ENCODE measurements at regions not wholly inside any gene's neighbourhood (a gene's known extent, or its start where the extent isn't known, plus 50 kb on each side); places are given as distances from the start of the nearest gene placed in this dataset.

- H3K4me1 Mint-ChIP-seq = no peaks in the 10 kb centered on the region
- H3K27me3 Mint-ChIP-seq (ENCODE audit: insufficient read depth, low read depth, poor library complexity) = no peaks in the 10 kb centered on the region
- no peak overlapping the region for H3K27ac Mint-ChIP-seq
- Histone ChIP-seq H3K36me3 (ENCODE audit: insufficient read depth) (no peaks in the 10 kb centered on the region), H3K27me3 (ENCODE audit: insufficient read depth) (no peaks in the 10 kb centered on the region), H3K4me2 (no peak overlapping the region), H3K4me3 (no peak overlapping the region), H3K9me2 (ENCODE audit: insufficient read depth) (no peaks in the 10 kb centered on the region), H3K79me2 (replicated peaks; ENCODE audit: insufficient read depth) (no peaks in the 10 kb centered on the region), H3K27ac (ENCODE audit: low read depth) (no peak overlapping the region), H3F3A (replicated peaks; ENCODE audit: low read depth) (no peaks in the 10 kb centered on the region), H4K20me1 (replicated peaks; ENCODE audit: insufficient read depth) (no peaks in the 10 kb centered on the region), H2AFZ (no peak overlapping the region), H3K4me1 (ENCODE audit: insufficient read depth) (no peaks in the 10 kb centered on the region)
- no peak for DNase-seq (ENCODE audit: low spot score)
- TF ChIP-seq ZNF114 (CRISPR knock-in tag; IDR thresholded peaks at IDR 0.05) = no peak
- TF ChIP-seq POLR2AphosphoS5 (IDR thresholded peaks at IDR 0.05; ENCODE audit: low read depth) = no peak
- TF ChIP-seq, protein P1, sequence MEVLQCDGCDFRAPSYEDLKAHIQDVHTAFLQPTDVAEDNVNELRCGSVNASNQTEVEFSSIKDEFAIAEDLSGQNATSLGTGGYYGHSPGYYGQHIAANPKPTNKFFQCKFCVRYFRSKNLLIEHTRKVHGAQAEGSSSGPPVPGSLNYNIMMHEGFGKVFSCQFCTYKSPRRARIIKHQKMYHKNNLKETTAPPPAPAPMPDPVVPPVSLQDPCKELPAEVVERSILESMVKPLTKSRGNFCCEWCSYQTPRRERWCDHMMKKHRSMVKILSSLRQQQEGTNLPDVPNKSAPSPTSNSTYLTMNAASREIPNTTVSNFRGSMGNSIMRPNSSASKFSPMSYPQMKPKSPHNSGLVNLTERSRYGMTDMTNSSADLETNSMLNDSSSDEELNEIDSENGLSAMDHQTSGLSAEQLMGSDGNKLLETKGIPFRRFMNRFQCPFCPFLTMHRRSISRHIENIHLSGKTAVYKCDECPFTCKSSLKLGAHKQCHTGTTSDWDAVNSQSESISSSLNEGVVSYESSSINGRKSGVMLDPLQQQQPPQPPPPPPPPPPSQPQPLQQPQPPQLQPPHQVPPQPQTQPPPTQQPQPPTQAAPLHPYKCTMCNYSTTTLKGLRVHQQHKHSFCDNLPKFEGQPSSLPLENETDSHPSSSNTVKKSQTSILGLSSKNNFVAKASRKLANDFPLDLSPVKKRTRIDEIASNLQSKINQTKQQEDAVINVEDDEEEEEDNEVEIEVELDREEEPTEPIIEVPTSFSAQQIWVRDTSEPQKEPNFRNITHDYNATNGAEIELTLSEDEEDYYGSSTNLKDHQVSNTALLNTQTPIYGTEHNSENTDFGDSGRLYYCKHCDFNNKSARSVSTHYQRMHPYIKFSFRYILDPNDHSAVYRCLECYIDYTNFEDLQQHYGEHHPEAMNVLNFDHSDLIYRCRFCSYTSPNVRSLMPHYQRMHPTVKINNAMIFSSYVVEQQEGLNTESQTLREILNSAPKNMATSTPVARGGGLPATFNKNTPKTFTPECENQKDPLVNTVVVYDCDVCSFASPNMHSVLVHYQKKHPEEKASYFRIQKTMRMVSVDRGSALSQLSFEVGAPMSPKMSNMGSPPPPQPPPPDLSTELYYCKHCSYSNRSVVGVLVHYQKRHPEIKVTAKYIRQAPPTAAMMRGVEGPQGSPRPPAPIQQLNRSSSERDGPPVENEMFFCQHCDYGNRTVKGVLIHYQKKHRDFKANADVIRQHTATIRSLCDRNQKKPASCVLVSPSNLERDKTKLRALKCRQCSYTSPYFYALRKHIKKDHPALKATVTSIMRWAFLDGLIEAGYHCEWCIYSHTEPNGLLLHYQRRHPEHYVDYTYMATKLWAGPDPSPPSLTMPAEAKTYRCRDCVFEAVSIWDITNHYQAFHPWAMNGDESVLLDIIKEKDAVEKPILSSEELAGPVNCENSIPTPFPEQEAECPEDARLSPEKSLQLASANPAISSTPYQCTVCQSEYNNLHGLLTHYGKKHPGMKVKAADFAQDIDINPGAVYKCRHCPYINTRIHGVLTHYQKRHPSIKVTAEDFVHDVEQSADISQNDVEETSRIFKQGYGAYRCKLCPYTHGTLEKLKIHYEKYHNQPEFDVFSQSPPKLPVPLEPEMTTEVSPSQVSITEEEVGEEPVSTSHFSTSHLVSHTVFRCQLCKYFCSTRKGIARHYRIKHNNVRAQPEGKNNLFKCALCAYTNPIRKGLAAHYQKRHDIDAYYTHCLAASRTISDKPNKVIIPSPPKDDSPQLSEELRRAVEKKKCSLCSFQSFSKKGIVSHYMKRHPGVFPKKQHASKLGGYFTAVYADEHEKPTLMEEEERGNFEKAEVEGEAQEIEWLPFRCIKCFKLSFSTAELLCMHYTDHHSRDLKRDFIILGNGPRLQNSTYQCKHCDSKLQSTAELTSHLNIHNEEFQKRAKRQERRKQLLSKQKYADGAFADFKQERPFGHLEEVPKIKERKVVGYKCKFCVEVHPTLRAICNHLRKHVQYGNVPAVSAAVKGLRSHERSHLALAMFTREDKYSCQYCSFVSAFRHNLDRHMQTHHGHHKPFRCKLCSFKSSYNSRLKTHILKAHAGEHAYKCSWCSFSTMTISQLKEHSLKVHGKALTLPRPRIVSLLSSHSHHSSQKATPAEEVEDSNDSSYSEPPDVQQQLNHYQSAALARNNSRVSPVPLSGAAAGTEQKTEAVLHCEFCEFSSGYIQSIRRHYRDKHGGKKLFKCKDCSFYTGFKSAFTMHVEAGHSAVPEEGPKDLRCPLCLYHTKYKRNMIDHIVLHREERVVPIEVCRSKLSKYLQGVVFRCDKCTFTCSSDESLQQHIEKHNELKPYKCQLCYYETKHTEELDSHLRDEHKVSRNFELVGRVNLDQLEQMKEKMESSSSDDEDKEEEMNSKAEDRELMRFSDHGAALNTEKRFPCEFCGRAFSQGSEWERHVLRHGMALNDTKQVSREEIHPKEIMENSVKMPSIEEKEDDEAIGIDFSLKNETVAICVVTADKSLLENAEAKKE (CRISPR knock-in tag; IDR thresholded peaks at IDR 0.05) = no peak
- TF ChIP-seq ETS1 (IDR thresholded peaks at IDR 0.05) = no peak
- no peak for TF ChIP-seq EZH2 (IDR thresholded peaks at IDR 0.05; ENCODE audit: low read depth, unreplicated experiment)
- TF ChIP-seq CTCF (conservative IDR thresholded peaks at IDR 0.05; ENCODE audit: low read depth in 2 of 2) = no peak
- TF ChIP-seq STAT1 (IDR thresholded peaks at IDR 0.05; ENCODE audit: unreplicated experiment) = no peak
- TF ChIP-seq, protein P2, sequence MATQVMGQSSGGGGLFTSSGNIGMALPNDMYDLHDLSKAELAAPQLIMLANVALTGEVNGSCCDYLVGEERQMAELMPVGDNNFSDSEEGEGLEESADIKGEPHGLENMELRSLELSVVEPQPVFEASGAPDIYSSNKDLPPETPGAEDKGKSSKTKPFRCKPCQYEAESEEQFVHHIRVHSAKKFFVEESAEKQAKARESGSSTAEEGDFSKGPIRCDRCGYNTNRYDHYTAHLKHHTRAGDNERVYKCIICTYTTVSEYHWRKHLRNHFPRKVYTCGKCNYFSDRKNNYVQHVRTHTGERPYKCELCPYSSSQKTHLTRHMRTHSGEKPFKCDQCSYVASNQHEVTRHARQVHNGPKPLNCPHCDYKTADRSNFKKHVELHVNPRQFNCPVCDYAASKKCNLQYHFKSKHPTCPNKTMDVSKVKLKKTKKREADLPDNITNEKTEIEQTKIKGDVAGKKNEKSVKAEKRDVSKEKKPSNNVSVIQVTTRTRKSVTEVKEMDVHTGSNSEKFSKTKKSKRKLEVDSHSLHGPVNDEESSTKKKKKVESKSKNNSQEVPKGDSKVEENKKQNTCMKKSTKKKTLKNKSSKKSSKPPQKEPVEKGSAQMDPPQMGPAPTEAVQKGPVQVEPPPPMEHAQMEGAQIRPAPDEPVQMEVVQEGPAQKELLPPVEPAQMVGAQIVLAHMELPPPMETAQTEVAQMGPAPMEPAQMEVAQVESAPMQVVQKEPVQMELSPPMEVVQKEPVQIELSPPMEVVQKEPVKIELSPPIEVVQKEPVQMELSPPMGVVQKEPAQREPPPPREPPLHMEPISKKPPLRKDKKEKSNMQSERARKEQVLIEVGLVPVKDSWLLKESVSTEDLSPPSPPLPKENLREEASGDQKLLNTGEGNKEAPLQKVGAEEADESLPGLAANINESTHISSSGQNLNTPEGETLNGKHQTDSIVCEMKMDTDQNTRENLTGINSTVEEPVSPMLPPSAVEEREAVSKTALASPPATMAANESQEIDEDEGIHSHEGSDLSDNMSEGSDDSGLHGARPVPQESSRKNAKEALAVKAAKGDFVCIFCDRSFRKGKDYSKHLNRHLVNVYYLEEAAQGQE (IDR thresholded peaks at IDR 0.05; ENCODE audit: unreplicated experiment) = no peak
- TF ChIP-seq ZNF331 (CRISPR knock-in tag; IDR thresholded peaks at IDR 0.05; ENCODE audit: low read depth) = no peak
- no peak for TF ChIP-seq EZH2phosphoT487 (IDR thresholded peaks at IDR 0.05; ENCODE audit: unreplicated experiment)
- no peak for TF ChIP-seq CREB1 (CRISPR knock-in tag; IDR thresholded peaks at IDR 0.05; ENCODE audit: low read depth)
- no peak for TF ChIP-seq JUNB (IDR thresholded peaks at IDR 0.05; ENCODE audit: unreplicated experiment)
- TF ChIP-seq NANOG (IDR thresholded peaks at IDR 0.05; ENCODE audit: borderline replicate concordance) = no peak
- ATAC-seq = no peak
- peaks cover 7% of the 10 kb centered on the region; the same call in 1 of the 3 replicates for H3K9me3 Mint-ChIP-seq
- H3K36me3 Mint-ChIP-seq (ENCODE audit: low read depth) = no peaks in the 10 kb centered on the region
- H3K4me3 Mint-ChIP-seq = no peak overlapping the region
Observed at GRCh38 chr9:111728143-111728542, 66.6 kb downstream of the SHOC1 start.

Data from GM23338 (cell line).